Large intestine (tissue), 3 donors: ENCODE measurements at regions not wholly inside any gene's neighbourhood (a gene's known extent, or its start where the extent isn't known, plus 50 kb on each side); places are given as distances from the start of the nearest gene placed in this dataset.

Experiments used
- DNase-seq, 2 donors: peaks; one replicate each; pipeline versions ENCODE4 v3.0.0 to v3.0.0-alpha.2; 2013
- H3K27ac ChIP-seq: one replicate; pipeline ENCODE4 v1.5.1; 2013; ENCODE audit warnings: low read length
- H3K27me3 ChIP-seq: 2 replicates; pipeline ENCODE4 v1.6.1; 2013; ENCODE audit warnings: low read length; ENCODE audit not compliant: control insufficient read depth, insufficient read depth
- H3K36me3 ChIP-seq: 2 replicates; pipeline ENCODE4 v1.6.1; 2013; ENCODE audit warnings: low read length; ENCODE audit not compliant: control insufficient read depth, insufficient read depth
- H3K4me1 ChIP-seq: one replicate; pipeline ENCODE4 v1.6.1; 2013; ENCODE audit warnings: low read length; ENCODE audit not compliant: control insufficient read depth, insufficient read depth
- H3K4me3 ChIP-seq: one replicate; pipeline ENCODE4 v1.5.1; 2013; ENCODE audit warnings: low read length
- H3K9me3 ChIP-seq: one replicate; pipeline ENCODE4 v1.6.1; 2013; ENCODE audit warnings: mild to moderate bottlenecking, low read depth, low read length, moderate library complexity; ENCODE audit not compliant: control insufficient read depth
- WGBS: methylation state at CpG from one replicate; pipeline ENCODE4 v1.1.5; 2013; ENCODE audit warnings: low lambda C conversion rate; ENCODE audit not compliant: insufficient coverage; 5-methylcytosine and 5-hydroxymethylcytosine counted together

DNA sequence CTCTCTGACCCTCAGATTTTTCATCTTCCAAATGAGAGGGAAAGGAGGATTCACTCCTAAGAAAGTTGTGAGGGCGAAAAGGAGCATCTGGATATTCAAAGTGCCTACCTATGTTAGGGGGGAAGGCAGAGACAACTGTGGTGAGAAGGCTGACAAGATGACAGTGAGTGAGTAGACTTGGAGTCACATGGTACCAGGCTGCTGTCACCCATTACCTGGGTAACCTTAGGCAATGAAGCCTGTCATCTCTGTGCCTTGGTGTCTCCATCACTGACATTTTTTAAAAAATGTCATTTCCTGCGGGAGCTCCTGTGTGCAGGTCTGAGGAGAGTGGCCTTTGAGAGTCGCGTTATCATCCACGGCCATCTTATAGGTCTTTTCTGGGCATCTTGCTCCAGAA, 124.0 kb downstream of the MAF start:
- Histone ChIP-seq H3K36me3 (no peaks in the 10 kb centered on the region), H3K27me3 (no peaks in the 10 kb centered on the region), H3K4me3 (no peak overlapping the region), H3K4me1 (no peaks in the 10 kb centered on the region), H3K9me3 (no peaks in the 10 kb centered on the region), H3K27ac (no peak overlapping the region)
- 87% methylated on average over 3 of the region's 5 CpGs for WGBS
- DNase-seq = no peak

DNA sequence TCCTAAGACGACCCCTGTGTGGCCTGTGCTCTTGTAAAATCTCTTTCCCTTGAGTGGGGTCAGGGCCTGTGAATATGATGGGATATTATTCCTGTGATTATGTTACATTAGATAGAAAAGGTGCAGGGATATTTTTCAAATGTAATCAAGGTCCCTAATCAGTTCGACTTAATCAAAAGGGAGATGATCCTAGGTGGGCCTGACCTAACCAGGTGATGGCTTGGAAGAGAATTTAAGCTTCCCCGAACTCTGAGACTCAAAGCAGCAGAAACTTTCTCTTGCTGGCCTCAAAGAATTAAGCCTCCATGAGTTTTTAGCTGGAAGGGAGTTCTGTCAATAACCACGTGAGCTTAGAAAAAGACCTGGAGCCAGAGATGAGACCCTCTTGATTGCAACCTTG, 124.7 kb downstream of the MAF start:
- WGBS = 80% methylated on average over 1 of the region's 4 CpGs
- Histone ChIP-seq H3K4me3 (no peak overlapping the region), H3K36me3 (no peaks in the 10 kb centered on the region), H3K9me3 (no peaks in the 10 kb centered on the region), H3K27me3 (no peaks in the 10 kb centered on the region), H3K4me1 (no peaks in the 10 kb centered on the region), H3K27ac (no peak overlapping the region)
- no peak for DNase-seq

- Histone ChIP-seq H3K4me1 (no peaks in the 10 kb centered on the region), H3K27me3 (no peaks in the 10 kb centered on the region), H3K36me3 (no peaks in the 10 kb centered on the region), H3K4me3 (no peak overlapping the region), H3K27ac (no peak overlapping the region), H3K9me3 (no peaks in the 10 kb centered on the region)
- no peak for DNase-seq
- 27% methylated on average over 3 of the region's 6 CpGs for WGBS
These were observed 127.1 kb downstream of the MAF start for GRCh38 chr16:79473456-79473855.

DNA sequence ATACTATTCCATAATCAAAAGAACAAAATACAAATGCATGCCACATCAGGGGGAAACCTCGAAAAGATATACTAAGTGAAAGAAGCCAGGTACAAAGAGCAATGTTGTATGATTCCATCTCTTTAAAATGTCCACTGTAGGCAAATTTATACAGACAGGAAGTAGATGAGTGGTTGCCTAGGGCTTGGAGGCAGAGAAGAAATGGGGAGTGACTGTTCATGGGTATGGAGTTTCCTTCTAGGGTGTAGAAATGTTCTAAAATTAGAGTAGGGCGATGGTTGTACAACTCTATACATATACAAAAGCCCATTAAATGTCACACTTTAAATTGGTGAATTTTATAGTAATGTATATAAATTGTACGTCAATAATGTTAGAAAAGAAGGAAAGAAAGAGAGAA, 128.1 kb downstream of the MAF start:
- Histone ChIP-seq H3K9me3 (no peaks in the 10 kb centered on the region), H3K4me3 (no peak overlapping the region), H3K27ac (no peak overlapping the region), H3K4me1 (no peaks in the 10 kb centered on the region), H3K27me3 (no peaks in the 10 kb centered on the region), H3K36me3 (no peaks in the 10 kb centered on the region)
- no peak for DNase-seq
- WGBS = 100% methylated on average over 2 of the region's 3 CpGs

DNA sequence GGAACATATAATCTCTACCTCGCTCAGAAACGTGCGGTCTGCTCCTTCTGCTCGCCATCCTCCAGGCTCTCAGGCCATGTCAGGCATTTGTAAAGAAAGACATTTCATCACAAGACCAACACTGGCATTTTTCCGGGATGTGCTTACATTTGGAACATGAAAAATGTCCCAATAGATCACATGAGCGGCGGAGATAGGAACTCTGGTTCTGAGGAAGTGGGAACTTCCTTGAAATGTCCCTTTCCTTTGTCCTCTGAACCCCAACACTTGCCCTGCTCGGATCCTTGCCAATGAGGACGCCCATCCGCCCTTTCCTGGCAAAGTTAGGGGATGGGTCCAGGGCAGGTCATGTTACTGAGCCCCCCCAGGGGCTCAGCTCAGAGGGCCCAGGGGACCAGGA, 130.5 kb downstream of the MAF start:
- no peaks in the 10 kb centered on the region for H3K9me3 ChIP-seq
- no peaks in the 10 kb centered on the region for H3K4me1 ChIP-seq
- DNase-seq = no peak
- H3K4me3 ChIP-seq = no peak overlapping the region
- WGBS = no CpG with 5 or more reads among the region's 10 CpGs
- H3K27ac ChIP-seq = no peak overlapping the region
- no peaks in the 10 kb centered on the region for H3K36me3 ChIP-seq
- H3K27me3 ChIP-seq = no peaks in the 10 kb centered on the region

DNA sequence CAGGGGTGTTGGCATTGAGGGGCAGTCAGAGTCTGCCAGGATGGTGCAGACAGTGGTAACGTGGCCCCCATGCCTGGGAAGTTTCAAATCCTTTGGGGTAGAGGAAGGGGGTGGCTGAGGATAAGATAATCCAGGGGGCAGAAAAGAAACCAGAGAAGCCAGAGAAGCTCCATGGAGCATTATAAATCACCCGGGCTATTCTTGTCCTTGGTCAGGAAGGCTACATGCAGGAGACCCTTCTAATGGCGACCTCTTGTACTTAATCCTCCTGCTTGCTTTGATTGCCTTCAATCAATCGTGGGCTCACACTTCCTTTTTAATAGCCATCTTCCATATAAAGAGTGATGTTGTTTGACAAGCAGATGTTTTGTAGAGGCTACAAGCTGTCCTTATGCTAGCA, 131.9 kb downstream of the MAF start:
- Histone ChIP-seq H3K27me3 (no peaks in the 10 kb centered on the region), H3K4me3 (no peak overlapping the region), H3K4me1 (no peaks in the 10 kb centered on the region), H3K9me3 (no peaks in the 10 kb centered on the region), H3K36me3 (no peaks in the 10 kb centered on the region), H3K27ac (no peak overlapping the region)
- DNase-seq = no peak
- 60% methylated on average over 1 of the region's 4 CpGs for WGBS

- H3K4me3 ChIP-seq = no peak overlapping the region
- no peaks in the 10 kb centered on the region for H3K9me3 ChIP-seq
- no peaks in the 10 kb centered on the region for H3K27me3 ChIP-seq
- no CpG with 5 or more reads among the region's 10 CpGs for WGBS
- H3K4me1 ChIP-seq = no peaks in the 10 kb centered on the region
- DNase-seq = no peak
- no peak overlapping the region for H3K27ac ChIP-seq
- H3K36me3 ChIP-seq = no peaks in the 10 kb centered on the region
These were observed 132.4 kb downstream of the MAF start for GRCh38 chr16:79468121-79468552.

DNA sequence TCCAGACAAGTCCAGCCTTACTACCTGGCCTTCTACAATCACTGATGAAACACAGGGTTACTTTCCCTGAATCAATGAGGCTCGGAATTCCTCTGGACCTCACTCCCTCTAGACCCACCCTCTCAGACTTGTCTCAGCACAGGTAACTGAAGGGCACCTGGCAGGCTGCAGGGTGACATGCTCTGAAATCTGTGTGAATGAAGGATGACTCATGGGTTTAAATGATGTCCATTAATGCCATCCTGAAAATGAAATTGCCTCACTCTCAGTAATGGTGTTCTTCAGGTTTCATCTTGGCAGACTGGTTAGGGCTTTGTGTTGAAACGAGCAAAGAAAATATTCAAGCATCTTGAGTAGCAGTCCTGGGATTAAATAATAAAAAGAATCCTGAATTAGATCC, 134.4 kb downstream of the MAF start:
- H3K27me3 ChIP-seq = no peaks in the 10 kb centered on the region
- H3K4me3 ChIP-seq = no peak overlapping the region
- H3K36me3 ChIP-seq = no peaks in the 10 kb centered on the region
- WGBS = no CpG with 5 or more reads among the region's 2 CpGs
- no peak for DNase-seq
- H3K4me1 ChIP-seq = no peaks in the 10 kb centered on the region
- H3K9me3 ChIP-seq = no peaks in the 10 kb centered on the region
- H3K27ac ChIP-seq = no peak overlapping the region

GRCh38 chr16:79463841-79464240, 136.7 kb downstream of the MAF start:
- Histone ChIP-seq H3K4me1 (no peaks in the 10 kb centered on the region), H3K4me3 (no peak overlapping the region), H3K9me3 (no peaks in the 10 kb centered on the region), H3K27me3 (no peaks in the 10 kb centered on the region), H3K27ac (no peak overlapping the region), H3K36me3 (no peaks in the 10 kb centered on the region)
- WGBS = 90% methylated on average over 2 of the region's 5 CpGs
- DNase-seq = no peak

- WGBS = no CpG with 5 or more reads among the region's 4 CpGs
- Histone ChIP-seq H3K4me1 (no peaks in the 10 kb centered on the region), H3K36me3 (no peaks in the 10 kb centered on the region), H3K9me3 (no peaks in the 10 kb centered on the region), H3K4me3 (no peak overlapping the region), H3K27me3 (no peaks in the 10 kb centered on the region), H3K27ac (no peak overlapping the region)
- no peak for DNase-seq
These were observed 144.5 kb downstream of the MAF start for GRCh38 chr16:79456036-79456435.

GRCh38 chr16:79452671-79453070, 147.9 kb downstream of the MAF start:
- no peak overlapping the region for H3K27ac ChIP-seq
- DNase-seq = no peak
- WGBS = 100% methylated on average over 1 of the region's 8 CpGs

More at GRCh38 chr16:79452671-79453070, 147.9 kb downstream of the MAF start:
- Histone ChIP-seq H3K36me3 (no peaks in the 10 kb centered on the region), H3K27me3 (no peaks in the 10 kb centered on the region), H3K4me3 (no peak overlapping the region), H3K4me1 (no peaks in the 10 kb centered on the region), H3K9me3 (no peaks in the 10 kb centered on the region)
